Esophagus muscularis mucosa (tissue), 4 donors: ENCODE measurements at regions not wholly inside any gene's neighbourhood (a gene's known extent, or its start where the extent isn't known, plus 50 kb on each side); places are given as distances from the start of the nearest gene placed in this dataset.

Source experiments
- EP300 ChIP-seq: sonication (generic); formaldehyde crosslinking; IDR thresholded peaks from one replicate; pipeline ENCODE4 v1.6.1; 2017; ENCODE audit warnings: antibody characterized with exemption
- POLR2A ChIP-seq: fragments of 450-650 bp; IDR thresholded peaks from one replicate; pipeline ENCODE4 v1.6.1; 2017; ENCODE audit warnings: antibody characterized with exemption, moderate library complexity, mild to moderate bottlenecking, low read depth
- TF ChIP-seq, protein P1 (sequence below), 3 experiments: fragments of 200-600 bp in 2 of 3; fragments of 450-650 bp in 1 of 3; sonication (generic) in 2 of 3; IDR thresholded peaks; one replicate each; pipeline ENCODE4 v1.5.1; 2017 to 2019; ENCODE audit warnings: antibody characterized with exemption in 3 of 3, mild to moderate bottlenecking in 2 of 3, moderate library complexity in 1 of 3

GRCh38 chr12:78725951-78726580 is 138.5 kb upstream of the SYT1 start:
- TF ChIP-seq, protein P1, sequence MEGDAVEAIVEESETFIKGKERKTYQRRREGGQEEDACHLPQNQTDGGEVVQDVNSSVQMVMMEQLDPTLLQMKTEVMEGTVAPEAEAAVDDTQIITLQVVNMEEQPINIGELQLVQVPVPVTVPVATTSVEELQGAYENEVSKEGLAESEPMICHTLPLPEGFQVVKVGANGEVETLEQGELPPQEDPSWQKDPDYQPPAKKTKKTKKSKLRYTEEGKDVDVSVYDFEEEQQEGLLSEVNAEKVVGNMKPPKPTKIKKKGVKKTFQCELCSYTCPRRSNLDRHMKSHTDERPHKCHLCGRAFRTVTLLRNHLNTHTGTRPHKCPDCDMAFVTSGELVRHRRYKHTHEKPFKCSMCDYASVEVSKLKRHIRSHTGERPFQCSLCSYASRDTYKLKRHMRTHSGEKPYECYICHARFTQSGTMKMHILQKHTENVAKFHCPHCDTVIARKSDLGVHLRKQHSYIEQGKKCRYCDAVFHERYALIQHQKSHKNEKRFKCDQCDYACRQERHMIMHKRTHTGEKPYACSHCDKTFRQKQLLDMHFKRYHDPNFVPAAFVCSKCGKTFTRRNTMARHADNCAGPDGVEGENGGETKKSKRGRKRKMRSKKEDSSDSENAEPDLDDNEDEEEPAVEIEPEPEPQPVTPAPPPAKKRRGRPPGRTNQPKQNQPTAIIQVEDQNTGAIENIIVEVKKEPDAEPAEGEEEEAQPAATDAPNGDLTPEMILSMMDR (IDR thresholded peaks at IDR 0.05), result no peak
- TF ChIP-seq POLR2A (no peak), EP300 (no peak)
